PC-3 (cell line): ENCODE measurements at regions not wholly inside any gene's neighbourhood (a gene's known extent, or its start where the extent isn't known, plus 50 kb on each side); places are given as distances from the start of the nearest gene placed in this dataset.

Source experiments
- EZH2 ChIP-seq: fragments of 300-600 bp; sonication (generic); IDR thresholded peaks from one replicate; pipeline ENCODE4 v1.6.1; 2017; ENCODE audit warnings: antibody characterized with exemption, mild to moderate bottlenecking, low read length; ENCODE audit not compliant: unreplicated experiment
- EZH2phosphoT487 ChIP-seq: fragments of 300-600 bp; sonication (generic); IDR thresholded peaks from 2 replicates; pipeline ENCODE4 v1.6.1; 2018; ENCODE audit warnings: mild to moderate bottlenecking, antibody characterized with exemption, low read length, borderline replicate concordance
- TF ChIP-seq, protein P1 (sequence below): fragments of 300-600 bp; sonication (generic); conservative IDR thresholded peaks from 2 replicates; pipeline ENCODE4 v1.5.1; 2017; ENCODE audit warnings: antibody characterized with exemption, low read depth, mild to moderate bottlenecking, low read length

DNA sequence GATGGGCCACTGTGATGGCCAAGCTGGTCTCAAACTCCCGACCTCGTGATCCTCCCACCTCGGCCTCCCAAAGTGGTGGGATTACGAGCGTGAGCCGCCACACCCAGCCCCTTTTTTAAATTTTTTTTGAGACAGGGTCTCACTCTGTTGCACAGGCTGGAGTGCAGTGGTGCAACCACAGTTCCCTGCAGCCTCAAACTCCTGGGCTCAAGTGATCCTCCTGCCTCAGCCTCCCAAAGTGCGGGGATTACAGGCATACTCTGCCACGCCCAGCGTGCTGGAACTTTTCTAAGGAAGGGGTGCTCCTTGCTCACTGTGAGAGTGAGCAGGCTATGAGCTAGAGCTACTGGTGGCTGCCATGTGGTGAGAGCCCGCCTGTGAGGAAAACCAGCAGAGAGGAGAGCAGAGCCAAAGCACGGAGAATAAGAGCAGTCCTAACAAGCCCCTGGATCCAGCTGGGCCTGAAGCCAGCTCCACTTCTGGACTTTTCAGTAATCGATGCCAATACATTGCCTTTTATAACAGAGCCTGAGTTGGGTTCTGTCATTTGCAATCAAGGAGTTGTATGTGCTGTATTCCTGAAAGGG lies 75.5 kb upstream of the UNC5A start:
- TF ChIP-seq, protein P1, sequence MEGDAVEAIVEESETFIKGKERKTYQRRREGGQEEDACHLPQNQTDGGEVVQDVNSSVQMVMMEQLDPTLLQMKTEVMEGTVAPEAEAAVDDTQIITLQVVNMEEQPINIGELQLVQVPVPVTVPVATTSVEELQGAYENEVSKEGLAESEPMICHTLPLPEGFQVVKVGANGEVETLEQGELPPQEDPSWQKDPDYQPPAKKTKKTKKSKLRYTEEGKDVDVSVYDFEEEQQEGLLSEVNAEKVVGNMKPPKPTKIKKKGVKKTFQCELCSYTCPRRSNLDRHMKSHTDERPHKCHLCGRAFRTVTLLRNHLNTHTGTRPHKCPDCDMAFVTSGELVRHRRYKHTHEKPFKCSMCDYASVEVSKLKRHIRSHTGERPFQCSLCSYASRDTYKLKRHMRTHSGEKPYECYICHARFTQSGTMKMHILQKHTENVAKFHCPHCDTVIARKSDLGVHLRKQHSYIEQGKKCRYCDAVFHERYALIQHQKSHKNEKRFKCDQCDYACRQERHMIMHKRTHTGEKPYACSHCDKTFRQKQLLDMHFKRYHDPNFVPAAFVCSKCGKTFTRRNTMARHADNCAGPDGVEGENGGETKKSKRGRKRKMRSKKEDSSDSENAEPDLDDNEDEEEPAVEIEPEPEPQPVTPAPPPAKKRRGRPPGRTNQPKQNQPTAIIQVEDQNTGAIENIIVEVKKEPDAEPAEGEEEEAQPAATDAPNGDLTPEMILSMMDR, result no peak
- no peak for TF ChIP-seq EZH2
- TF ChIP-seq EZH2phosphoT487, result no peak
